IMR-90 (cell line): ENCODE measurements at regions not wholly inside any gene's neighbourhood (a gene's known extent, or its start where the extent isn't known, plus 50 kb on each side); places are given as distances from the start of the nearest gene placed in this dataset.

Experiments used
- ATAC-seq: fragments of 200-7000 bp; cut with Tn5 transposase; 2 replicates; pipeline ENCODE4 v1.9.1; 2020; ENCODE audit warnings: low read depth, mild to moderate bottlenecking, moderate library complexity
- BruUV-seq: library from RNA; stranded (reverse); fragments of 400-500 nt; replicated peaks from 2 replicates; lab custom pipeline; 2021; lab: Mats Ljungman, UMichigan
- CTCF ChIA-PET: fragments of 300-600 bp; formaldehyde crosslinking; extraction: SDS; loops from one replicate; lab custom pipeline; 2021; ENCODE audit warnings: antibody characterized with exemption; lab: Yijun Ruan, JAX
- POLR2A ChIA-PET: fragments of 300-600 bp; sonication (Branson Sonifier 250); formaldehyde crosslinking; loops from one replicate; lab custom pipeline; 2022; ENCODE audit warnings: antibody characterized with exemption; ENCODE audit not compliant: unreplicated experiment; lab: Charles Lee
- DNase-seq: peaks from one replicate; pipeline ENCODE4 v3.0.0; 2013
- H2AFZ ChIP-seq: replicated peaks from 2 replicates; pipeline ENCODE3; 2013; ENCODE audit warnings: low read length, mild to moderate bottlenecking; ENCODE audit not compliant: poor library complexity
- H2AK5ac ChIP-seq: 2 replicates; pipeline ENCODE4 v1.6.1; 2013; ENCODE audit warnings: low read depth, low read length, inconsistent platforms
- H2AK9ac ChIP-seq: replicated peaks from 2 replicates; pipeline ENCODE3; 2013; ENCODE audit warnings: mild to moderate bottlenecking, low read depth, low read length, moderate library complexity; ENCODE audit not compliant: poor library complexity
- H2BK120ac ChIP-seq: 2 replicates; pipeline ENCODE4 v1.6.1; 2013; ENCODE audit warnings: low read depth, low read length, inconsistent platforms
- H2BK15ac ChIP-seq: 3 replicates; pipeline ENCODE4 v1.6.1; 2013; ENCODE audit warnings: low read depth, low read length, inconsistent platforms
- H2BK20ac ChIP-seq: 2 replicates; pipeline ENCODE4 v1.6.1; 2013; ENCODE audit warnings: low read depth, mild to moderate bottlenecking, inconsistent platforms, low read length, moderate library complexity
- H2BK5ac ChIP-seq: 2 replicates; pipeline ENCODE4 v1.6.1; 2013; ENCODE audit warnings: mild to moderate bottlenecking, low read depth, low read length, inconsistent platforms; ENCODE audit not compliant: poor library complexity, severe bottlenecking
- H3K14ac ChIP-seq: replicated peaks from 2 replicates; pipeline ENCODE4 v1.6.1; 2013; ENCODE audit warnings: low read depth, low read length, inconsistent platforms
- H3K18ac ChIP-seq: 2 replicates; pipeline ENCODE4 v1.6.1; 2013; ENCODE audit warnings: low read depth, low read length, control low read depth
- H3K23ac ChIP-seq: 2 replicates; pipeline ENCODE4 v1.6.1; 2013; ENCODE audit warnings: low read depth, low read length, inconsistent platforms
- H3K27ac ChIP-seq: 2 replicates; pipeline ENCODE4 v1.5.1; 2013; ENCODE audit warnings: mild to moderate bottlenecking, control low read depth, low read length; ENCODE audit not compliant: insufficient read depth
- H3K27me3 ChIP-seq: 2 replicates; pipeline ENCODE4 v1.6.1; 2013; ENCODE audit warnings: low read length; ENCODE audit not compliant: control insufficient read depth, insufficient read depth
- H3K36me3 ChIP-seq: 2 replicates; pipeline ENCODE4 v1.6.1; 2013; ENCODE audit warnings: low read length, mixed read lengths; ENCODE audit not compliant: control insufficient read depth, insufficient read depth
- H3K4ac ChIP-seq: 2 replicates; pipeline ENCODE4 v1.6.1; 2013; ENCODE audit warnings: low read depth, low read length, inconsistent platforms
- H3K4me1 ChIP-seq: 2 replicates; pipeline ENCODE4 v1.6.1; 2013; ENCODE audit warnings: low read length, mixed read lengths; ENCODE audit not compliant: control insufficient read depth, insufficient read depth
- H3K4me2 ChIP-seq: 2 replicates; pipeline ENCODE4 v1.6.1; 2013; ENCODE audit warnings: low read depth, mild to moderate bottlenecking, control low read depth, low read length, moderate library complexity
- H3K4me3 ChIP-seq: 2 replicates; pipeline ENCODE4 v1.5.1; 2013; ENCODE audit warnings: low read depth, mild to moderate bottlenecking, control low read depth, low read length, moderate library complexity; ENCODE audit not compliant: insufficient read depth
- H3K56ac ChIP-seq: 2 replicates; pipeline ENCODE4 v1.6.1; 2013; ENCODE audit warnings: low read length, inconsistent platforms; ENCODE audit not compliant: insufficient read depth; ENCODE audit errors: extremely low read depth
- H3K79me1 ChIP-seq, 2 experiments: 2 replicates each; pipeline ENCODE4 v1.6.1; 2013; ENCODE audit warnings: low read length in 2 of 2, inconsistent platforms in 1 of 2, low read depth in 1 of 2
- H3K9ac ChIP-seq: 2 replicates; pipeline ENCODE4 v1.6.1; 2013; ENCODE audit warnings: low read depth, low read length, control low read depth
- H3K9me1 ChIP-seq: 2 replicates; pipeline ENCODE4 v1.6.1; 2013; ENCODE audit warnings: low read length, inconsistent platforms; ENCODE audit not compliant: insufficient read depth
- H3K9me3 ChIP-seq: 2 replicates; pipeline ENCODE4 v1.6.1; 2013; ENCODE audit warnings: low read length; ENCODE audit not compliant: control insufficient read depth, insufficient read depth
- H4K20me1 ChIP-seq: 2 replicates; pipeline ENCODE4 v1.6.1; 2013; ENCODE audit warnings: low read length, inconsistent platforms; ENCODE audit not compliant: insufficient read depth
- H4K5ac ChIP-seq: 2 replicates; pipeline ENCODE4 v1.6.1; 2013; ENCODE audit warnings: mild to moderate bottlenecking, low read depth, low read length, control low read depth
- H4K8ac ChIP-seq, 2 experiments: 2 replicates each; pipeline ENCODE4 v1.6.1; 2013; ENCODE audit warnings: low read depth in 2 of 2, low read length in 2 of 2, control low read depth in 1 of 2, inconsistent platforms in 1 of 2
- H4K91ac ChIP-seq: 2 replicates; pipeline ENCODE4 v1.6.1; 2013; ENCODE audit warnings: low read depth, low read length, inconsistent platforms; ENCODE audit not compliant: insufficient read depth
- CEBPB ChIP-seq: IDR thresholded peaks from 2 replicates; pipeline ENCODE4 v1.6.1; 2012; ENCODE audit warnings: low read depth, low read length, improper control_type of control experiment
- RCOR1 ChIP-seq: IDR thresholded peaks from 2 replicates; pipeline ENCODE4 v1.6.1; 2012; ENCODE audit warnings: mild to moderate bottlenecking, low read length, improper control_type of control experiment; ENCODE audit not compliant: insufficient replicate concordance
- USF2 ChIP-seq: fragments of 150-350 bp; IDR thresholded peaks from 2 replicates; pipeline ENCODE4 v1.6.1; 2017; ENCODE audit warnings: mild to moderate bottlenecking, antibody characterized with exemption, low read length, low read depth
- whole genome bisulfite sequencing, 2 experiments: methylation state at CpG; one replicate each; pipeline versions ENCODE4 v1.1.5 to v1.1.7; 2013; ENCODE audit warnings: missing lambda C conversion rate in 2 of 2; ENCODE audit not compliant: insufficient read length in 1 of 2; ENCODE audit errors: extremely low coverage in 2 of 2; 5-methylcytosine and 5-hydroxymethylcytosine counted together
- dilution Hi-C: fragments of 300-500 bp; cut with HindIII; formaldehyde crosslinking; loops from one replicate; pipeline ENCODE4 v1.14.3; 2018; ENCODE audit warnings: low sequenced_read_pairs; ENCODE audit not compliant: unreplicated experiment
- in situ Hi-C: fragments of 300-500 bp; cut with MboI; formaldehyde crosslinking; loops from 3 replicates; pipeline ENCODE4 v1.14.3; 2019; ENCODE audit warnings: low sequenced_read_pairs, inconsistent platforms, mixed read lengths
- intact Hi-C: fragments of 100-400 bp; cut with micrococcal nuclease; formaldehyde crosslinking; loops from 2 replicates; pipeline ENCODE4 v1.10.0; 2022

GRCh38 chr2:41936771-41937463 is 110.9 kb upstream of the PKDCC start (continued):
- no peak for TF ChIP-seq CEBPB

GRCh38 chr2:41937464-41937906 is 110.3 kb upstream of the PKDCC start:
- H3K79me1 ChIP-seq: no peaks in the 10 kb centered on the region
- H3K4me3 ChIP-seq: no peak overlapping the region
- no peaks in the 10 kb centered on the region for H3K9me3 ChIP-seq
- H3K9me1 ChIP-seq: peaks cover 26% of the 10 kb centered on the region
- H2BK5ac ChIP-seq: peak overlapping the region; percentile 7
- peak overlapping the region; percentile 23; the same call in 1 of the 2 replicates for H4K91ac ChIP-seq
- 0 out of 2 replicates have a peak overlapping the region, but pooled peaks have one; percentile 13 for H3K23ac ChIP-seq
- peaks cover 46% of the 10 kb centered on the region for H3K4me1 ChIP-seq
- dilution Hi-C loops: no loop called here
- H2AK9ac ChIP-seq: no peak overlapping the region
- TF ChIP-seq RCOR1 (peak; percentile 16), USF2 (no peak)
- intact Hi-C loops: no loop called here
- H3K14ac ChIP-seq: peak overlapping the region; percentile 28; the same call in 1 of the 2 replicates
- H3K27me3 ChIP-seq: no peaks in the 10 kb centered on the region
- H2AK5ac ChIP-seq: peak overlapping the region; percentile 69; the same call in 1 of the 2 replicates
- peak overlapping the region; percentile 31; the same call in 1 of the 2 replicates for H2BK20ac ChIP-seq
- H2BK15ac ChIP-seq: no peak overlapping the region
- DNase-seq: peak; percentile 41
- H4K8ac ChIP-seq: peak overlapping the region in 1 of 2 experiments; percentile 5; a peak in 1 of 4 replicates
- 64% methylated on average over 3 of the region's 5 CpGs; no CpG with 5 or more reads in 1 of the 2 experiments for WGBS, 2 experiments
- no peak overlapping the region for H3K4me2 ChIP-seq
- CTCF ChIA-PET: no interaction called here
- H4K20me1 ChIP-seq: no peaks in the 10 kb centered on the region
- in situ Hi-C loops: no loop called here
- H3K27ac ChIP-seq: no peak overlapping the region
- H4K5ac ChIP-seq: peak overlapping the region; percentile 10; the same call in 1 of the 2 replicates
- no peaks in the 10 kb centered on the region for H3K36me3 ChIP-seq
- no peak overlapping the region for H3K56ac ChIP-seq
- POLR2A ChIA-PET: interaction anchor here (0.6 kb wide), 1 partner anchor 11 kb away, joined by 3 read pairs; no protein-coding TSS in a partner anchor
- H3K9ac ChIP-seq: no peak overlapping the region
- ATAC-seq: no peak
- no TSS peak for BruUV-seq
- H3K4ac ChIP-seq: peak overlapping the region; percentile 43
- peak overlapping the region; percentile 28 for H2AFZ ChIP-seq
- H3K18ac ChIP-seq: peak overlapping the region; percentile 27; the same call in 1 of the 2 replicates
- peak overlapping the region; percentile 16; the same call in 1 of the 2 replicates for H2BK120ac ChIP-seq
